ENCODE measurements at regions not wholly inside any gene's neighbourhood (a gene's known extent, or its start where the extent isn't known, plus 50 kb on each side); places are given as distances from the start of the nearest gene placed in this dataset.

GRCh38 chr15:97708252-97708651 is 252.3 kb upstream of the ARRDC4 start:
- 24 to 31% methylated on average over 3 of the region's 3 CpGs for WGBS, 2 donors
- H3K4me3 ChIP-seq: no peak overlapping the region
- H3K4me1 ChIP-seq: no peaks in the 10 kb centered on the region
- TF ChIP-seq CTCF (IDR thresholded peaks at IDR 0.05): no peak
- TF ChIP-seq POLR2A (IDR thresholded peaks at IDR 0.05): no peak
- TF ChIP-seq EP300 (IDR thresholded peaks at IDR 0.05): no peak
- no peaks in the 10 kb centered on the region for H3K27me3 ChIP-seq
- no peak for DNase-seq (ENCODE audit: low spot score in 2 of 2)
- H3K36me3 ChIP-seq: no peaks in the 10 kb centered on the region
- H3K27ac ChIP-seq: no peak overlapping the region
- H3K9me3 ChIP-seq: no peaks in the 10 kb centered on the region

GRCh38 chr15:97712530-97712929 is 248.0 kb upstream of the ARRDC4 start:
- TF ChIP-seq POLR2A (IDR thresholded peaks at IDR 0.05) (no peak), EP300 (IDR thresholded peaks at IDR 0.05) (no peak), CTCF (IDR thresholded peaks at IDR 0.05) (no peak)
- no peak overlapping the region for H3K4me3 ChIP-seq

GRCh38 chr15:97717806-97718205 is 242.7 kb upstream of the ARRDC4 start:
- DNase-seq (ENCODE audit: low spot score in 2 of 2): no peak
- H3K9me3 ChIP-seq: peaks cover 0 to 10% (median 2%) of the 10 kb centered on the region in 4 donors
- no peak overlapping the region for H3K4me3 ChIP-seq
- no peaks in the 10 kb centered on the region for H3K4me1 ChIP-seq
- TF ChIP-seq CTCF (IDR thresholded peaks at IDR 0.05): no peak
- no peak for TF ChIP-seq EP300 (IDR thresholded peaks at IDR 0.05)
- TF ChIP-seq POLR2A (IDR thresholded peaks at IDR 0.05): no peak
- no peak overlapping the region for H3K27ac ChIP-seq
- no peaks in the 10 kb centered on the region for H3K36me3 ChIP-seq
- H3K27me3 ChIP-seq: no peaks in the 10 kb centered on the region

More at GRCh38 chr15:97712530-97712929, 248.0 kb upstream of the ARRDC4 start:
- no peak overlapping the region for H3K27ac ChIP-seq
- H3K9me3 ChIP-seq: no peaks in the 10 kb centered on the region
- no peaks in the 10 kb centered on the region for H3K36me3 ChIP-seq
- no peaks in the 10 kb centered on the region for H3K4me1 ChIP-seq
- 38 to 48% methylated on average over 5 of the region's 5 CpGs for WGBS, 2 donors
- no peaks in the 10 kb centered on the region for H3K27me3 ChIP-seq
- DNase-seq (ENCODE audit: low spot score in 2 of 2): no peak

- no peak overlapping the region for H3K4me3 ChIP-seq
- no peaks in the 10 kb centered on the region for H3K27me3 ChIP-seq
- TF ChIP-seq CTCF (IDR thresholded peaks at IDR 0.05): no peak
- no peak for TF ChIP-seq EP300 (IDR thresholded peaks at IDR 0.05)
- no peak for TF ChIP-seq POLR2A (IDR thresholded peaks at IDR 0.05)
- H3K4me1 ChIP-seq: no peaks in the 10 kb centered on the region
- no peak for DNase-seq (ENCODE audit: low spot score in 2 of 2)
- no peaks in the 10 kb centered on the region for H3K36me3 ChIP-seq
- H3K27ac ChIP-seq: no peak overlapping the region
- H3K9me3 ChIP-seq: peaks cover 0 to 10% (median 2%) of the 10 kb centered on the region in 4 donors
Observed at GRCh38 chr15:97718509-97718908, 242.0 kb upstream of the ARRDC4 start.

- WGBS, 2 donors: 31 to 36% methylated on average over 13 of the region's 13 CpGs
- H3K27me3 ChIP-seq: no peaks in the 10 kb centered on the region
- H3K4me1 ChIP-seq: peaks cover 0 to 6% (median 2%) of the 10 kb centered on the region in 4 donors
- peak overlapping the region; percentile 8 to 41 (median 16) for H3K4me3 ChIP-seq
- no peaks in the 10 kb centered on the region for H3K9me3 ChIP-seq
- H3K36me3 ChIP-seq: no peaks in the 10 kb centered on the region
- no peak for TF ChIP-seq CTCF (IDR thresholded peaks at IDR 0.05)
- TF ChIP-seq EP300 (IDR thresholded peaks at IDR 0.05): peak in 1 of 2 donors; percentile 56
- TF ChIP-seq POLR2A (IDR thresholded peaks at IDR 0.05): no peak
- H3K27ac ChIP-seq: peak overlapping the region; percentile 59 to 88 (median 80)
- DNase-seq (ENCODE audit: low spot score in 2 of 2): no peak
Observed at GRCh38 chr15:97728791-97729190, 231.7 kb upstream of the ARRDC4 start.

All from tibial nerve (tissue), 4 donors.